ENCODE measurements at regions not wholly inside any gene's neighbourhood (a gene's known extent, or its start where the extent isn't known, plus 50 kb on each side); places are given as distances from the start of the nearest gene placed in this dataset.

DNA sequence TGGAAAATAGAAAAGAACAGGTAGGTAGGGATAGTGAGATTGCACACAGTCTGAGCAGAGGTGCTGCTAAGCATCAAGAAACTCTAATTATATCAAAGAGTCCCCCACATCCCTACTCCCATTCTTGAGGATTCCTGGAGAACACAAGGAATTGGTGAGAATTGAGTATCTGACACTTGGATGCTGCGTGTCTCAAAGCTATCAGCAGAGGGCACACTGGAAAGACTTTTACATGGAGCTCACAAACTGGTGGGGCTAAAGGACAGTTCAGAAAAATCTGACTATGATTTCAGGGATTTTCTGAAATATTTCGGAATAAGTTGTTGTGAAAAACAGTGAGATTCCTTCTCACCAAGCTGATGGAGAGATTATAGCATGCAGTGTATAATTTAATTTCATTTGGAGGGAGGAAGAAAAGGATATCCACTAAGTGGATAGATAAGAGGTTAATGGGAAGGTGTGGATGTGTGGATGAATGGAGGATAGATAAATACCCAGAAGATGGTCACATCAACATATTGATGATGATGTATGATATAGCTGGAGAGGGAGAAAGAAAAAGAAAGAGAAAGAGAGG, 215.4 kb upstream of the DEFB112 start:
- peak; percentile 65 for TF ChIP-seq RAD21 (IDR thresholded peaks at IDR 0.05; ENCODE audit: low read length)
- peak; percentile 60 for TF ChIP-seq CTCF (IDR thresholded peaks at IDR 0.05)
- TF ChIP-seq MAX (IDR thresholded peaks at IDR 0.05; ENCODE audit: low read depth): no peak
- TF ChIP-seq, protein P1, sequence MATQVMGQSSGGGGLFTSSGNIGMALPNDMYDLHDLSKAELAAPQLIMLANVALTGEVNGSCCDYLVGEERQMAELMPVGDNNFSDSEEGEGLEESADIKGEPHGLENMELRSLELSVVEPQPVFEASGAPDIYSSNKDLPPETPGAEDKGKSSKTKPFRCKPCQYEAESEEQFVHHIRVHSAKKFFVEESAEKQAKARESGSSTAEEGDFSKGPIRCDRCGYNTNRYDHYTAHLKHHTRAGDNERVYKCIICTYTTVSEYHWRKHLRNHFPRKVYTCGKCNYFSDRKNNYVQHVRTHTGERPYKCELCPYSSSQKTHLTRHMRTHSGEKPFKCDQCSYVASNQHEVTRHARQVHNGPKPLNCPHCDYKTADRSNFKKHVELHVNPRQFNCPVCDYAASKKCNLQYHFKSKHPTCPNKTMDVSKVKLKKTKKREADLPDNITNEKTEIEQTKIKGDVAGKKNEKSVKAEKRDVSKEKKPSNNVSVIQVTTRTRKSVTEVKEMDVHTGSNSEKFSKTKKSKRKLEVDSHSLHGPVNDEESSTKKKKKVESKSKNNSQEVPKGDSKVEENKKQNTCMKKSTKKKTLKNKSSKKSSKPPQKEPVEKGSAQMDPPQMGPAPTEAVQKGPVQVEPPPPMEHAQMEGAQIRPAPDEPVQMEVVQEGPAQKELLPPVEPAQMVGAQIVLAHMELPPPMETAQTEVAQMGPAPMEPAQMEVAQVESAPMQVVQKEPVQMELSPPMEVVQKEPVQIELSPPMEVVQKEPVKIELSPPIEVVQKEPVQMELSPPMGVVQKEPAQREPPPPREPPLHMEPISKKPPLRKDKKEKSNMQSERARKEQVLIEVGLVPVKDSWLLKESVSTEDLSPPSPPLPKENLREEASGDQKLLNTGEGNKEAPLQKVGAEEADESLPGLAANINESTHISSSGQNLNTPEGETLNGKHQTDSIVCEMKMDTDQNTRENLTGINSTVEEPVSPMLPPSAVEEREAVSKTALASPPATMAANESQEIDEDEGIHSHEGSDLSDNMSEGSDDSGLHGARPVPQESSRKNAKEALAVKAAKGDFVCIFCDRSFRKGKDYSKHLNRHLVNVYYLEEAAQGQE (IDR thresholded peaks at IDR 0.05; ENCODE audit: low read depth, low read length): no peak
- no peak for TF ChIP-seq NFIC (IDR thresholded peaks at IDR 0.05; ENCODE audit: borderline replicate concordance)
- TF ChIP-seq RFX5 (IDR thresholded peaks at IDR 0.05; ENCODE audit: low read length): no peak
- no peak for TF ChIP-seq TEAD4 (IDR thresholded peaks at IDR 0.05; ENCODE audit: borderline replicate concordance, insufficient read depth)
- no peak for TF ChIP-seq MXI1 (IDR thresholded peaks at IDR 0.05; ENCODE audit: low read depth, low read length)
- TF ChIP-seq YY1 (IDR thresholded peaks at IDR 0.05; ENCODE audit: low read depth): no peak
- TF ChIP-seq JUND (IDR thresholded peaks at IDR 0.05): no peak
- no peak for TF ChIP-seq USF2 (IDR thresholded peaks at IDR 0.05; ENCODE audit: borderline replicate concordance, low read depth, low read length)
- no peak for TF ChIP-seq POLR2AphosphoS5 (IDR thresholded peaks at IDR 0.05; ENCODE audit: low read depth, low read length)
- peak; percentile 59 for TF ChIP-seq SMC3 (IDR thresholded peaks at IDR 0.05; ENCODE audit: low read depth, low read length)
